ENCODE measurements at regions not wholly inside any gene's neighbourhood (a gene's known extent, or its start where the extent isn't known, plus 50 kb on each side); places are given as distances from the start of the nearest gene placed in this dataset.
"Not testable (repeated sequence)": the region's sequence is repeated elsewhere in the genome, so short reads cannot be mapped to it uniquely, and the experiment has no call there.

GRCh38 chr4:111267786-111268185, 644.9 kb upstream of the PITX2 start:
- no peak for DNase-seq (ENCODE audit: low read depth in 3 of 3)

GRCh38 chr4:111268769-111269414, 646.0 kb upstream of the PITX2 start:
- DNase-seq (ENCODE audit: low read depth in 3 of 3): no peak

- no peak for DNase-seq (ENCODE audit: low read depth in 3 of 3)
Observed at GRCh38 chr4:111269439-111269838, 646.6 kb upstream of the PITX2 start.

GRCh38 chr4:111274060-111274459, 651.2 kb upstream of the PITX2 start:
- no peak for DNase-seq (ENCODE audit: low read depth in 3 of 3)

- DNase-seq (ENCODE audit: low read depth in 3 of 3): no peak
Observed at GRCh38 chr4:111274486-111274885, 651.6 kb upstream of the PITX2 start.

GRCh38 chr4:111281219-111281618, 658.3 kb upstream of the PITX2 start:
- DNase-seq (ENCODE audit: low read depth in 3 of 3): no peak

- no peak for DNase-seq (ENCODE audit: low read depth in 3 of 3)
Observed at GRCh38 chr4:111282035-111282434, 659.2 kb upstream of the PITX2 start.

- peak in 1 of 3 experiments; percentile 39 for DNase-seq (ENCODE audit: low read depth in 3 of 3)
Observed at GRCh38 chr4:111283066-111283677, 660.3 kb upstream of the PITX2 start.

- no peak for DNase-seq (ENCODE audit: low read depth in 3 of 3)
Observed at GRCh38 chr4:111296466-111296865, 673.6 kb upstream of the PITX2 start.

- no peak for DNase-seq (ENCODE audit: low read depth in 3 of 3)
Observed at GRCh38 chr4:111303806-111304205, 680.9 kb upstream of the PITX2 start.

- no peak for DNase-seq (ENCODE audit: low read depth in 3 of 3)
Observed at GRCh38 chr4:111323496-111323895, 700.6 kb upstream of the PITX2 start.

GRCh38 chr4:111323916-111324315, 701.0 kb upstream of the PITX2 start:
- no peak for DNase-seq (ENCODE audit: low read depth in 3 of 3)

- DNase-seq (ENCODE audit: low read depth in 3 of 3): no peak
Observed at GRCh38 chr4:111326450-111326849, 703.6 kb upstream of the PITX2 start.

GRCh38 chr4:111330786-111331185, 707.9 kb upstream of the PITX2 start:
- no peak for DNase-seq (ENCODE audit: low read depth in 3 of 3)

GRCh38 chr4:111334361-111334760, 711.5 kb upstream of the PITX2 start:
- no peak for DNase-seq (ENCODE audit: low read depth in 3 of 3)

- not testable (repeated sequence) for DNase-seq (ENCODE audit: low read depth in 3 of 3)
Observed at GRCh38 chr4:111337186-111337876, 714.5 kb upstream of the PITX2 start.

GRCh38 chr4:111359602-111360001, 736.7 kb upstream of the PITX2 start:
- no peak for DNase-seq (ENCODE audit: low read depth in 3 of 3)

- no peak for DNase-seq (ENCODE audit: low read depth in 3 of 3)
Observed at GRCh38 chr4:111360906-111361305, 738.0 kb upstream of the PITX2 start.

GRCh38 chr4:111362941-111363361, 740.1 kb upstream of the PITX2 start:
- no peak for DNase-seq (ENCODE audit: low read depth in 3 of 3)

GRCh38 chr4:111377880-111378279, 755.0 kb upstream of the PITX2 start:
- not testable (repeated sequence) for DNase-seq (ENCODE audit: low read depth in 3 of 3)

- DNase-seq (ENCODE audit: low read depth in 3 of 3): no peak
Observed at GRCh38 chr4:111388561-111388960, 756.7 kb upstream of the FAM241A start.

- DNase-seq (ENCODE audit: low read depth in 3 of 3): no peak
Observed at GRCh38 chr4:111391829-111392228, 753.4 kb upstream of the FAM241A start.

- no peak for DNase-seq (ENCODE audit: low read depth in 3 of 3)
Observed at GRCh38 chr4:111393781-111394180, 751.5 kb upstream of the FAM241A start.

All from stimulated activated CD4-positive, alpha-beta T cell treated with anti-CD3 and anti-CD28 coated beads, TNF-alpha, amount 100 ng/mL, for 24 hours (primary cell).